SU-DHL-6 (cell line): ENCODE measurements at regions not wholly inside any gene's neighbourhood (a gene's known extent, or its start where the extent isn't known, plus 50 kb on each side); places are given as distances from the start of the nearest gene placed in this dataset.

Source experiments
- EZH2phosphoT487 ChIP-seq: fragments of 200-600 bp; sonication (generic), shearing (Covaris generic); conservative IDR thresholded peaks from 2 replicates; pipeline ENCODE4 v1.6.1; 2018; ENCODE audit warnings: mild to moderate bottlenecking, antibody characterized with exemption, low read length, moderate library complexity, mixed read lengths
- TF ChIP-seq, protein P1 (sequence below): fragments of 200-600 bp; sonication (generic); IDR thresholded peaks from one replicate; pipeline ENCODE4 v1.5.1; 2017; ENCODE audit warnings: antibody characterized with exemption, mild to moderate bottlenecking, low read length, moderate library complexity; ENCODE audit not compliant: insufficient read depth, poor library complexity, severe bottlenecking

DNA sequence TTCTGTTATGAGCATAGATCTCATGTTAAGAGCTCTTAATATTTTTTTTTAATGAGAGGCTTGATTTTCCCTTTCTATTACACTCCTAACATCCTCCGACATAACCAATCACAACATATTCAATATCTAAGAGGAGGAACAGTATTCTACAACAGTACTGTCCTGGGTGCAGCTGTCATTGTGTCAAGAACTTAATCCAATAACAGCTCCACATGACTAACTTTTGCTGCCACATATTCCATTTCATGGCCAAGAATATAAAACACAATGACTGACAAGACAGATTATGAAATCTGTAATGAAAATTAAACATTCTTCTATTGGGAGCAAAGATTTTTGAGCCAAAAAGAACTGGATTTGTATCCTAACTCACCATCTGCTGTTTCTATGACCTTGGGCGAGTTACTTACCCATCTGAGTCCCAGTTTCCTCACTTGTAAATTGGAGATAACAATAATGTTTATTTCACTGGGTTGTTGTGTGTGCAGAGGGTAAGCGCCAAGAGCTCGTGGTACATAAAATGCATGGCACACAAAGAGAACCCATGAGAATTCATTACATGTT, 405.6 kb downstream of the SPRY1 start:
- TF ChIP-seq, protein P1, sequence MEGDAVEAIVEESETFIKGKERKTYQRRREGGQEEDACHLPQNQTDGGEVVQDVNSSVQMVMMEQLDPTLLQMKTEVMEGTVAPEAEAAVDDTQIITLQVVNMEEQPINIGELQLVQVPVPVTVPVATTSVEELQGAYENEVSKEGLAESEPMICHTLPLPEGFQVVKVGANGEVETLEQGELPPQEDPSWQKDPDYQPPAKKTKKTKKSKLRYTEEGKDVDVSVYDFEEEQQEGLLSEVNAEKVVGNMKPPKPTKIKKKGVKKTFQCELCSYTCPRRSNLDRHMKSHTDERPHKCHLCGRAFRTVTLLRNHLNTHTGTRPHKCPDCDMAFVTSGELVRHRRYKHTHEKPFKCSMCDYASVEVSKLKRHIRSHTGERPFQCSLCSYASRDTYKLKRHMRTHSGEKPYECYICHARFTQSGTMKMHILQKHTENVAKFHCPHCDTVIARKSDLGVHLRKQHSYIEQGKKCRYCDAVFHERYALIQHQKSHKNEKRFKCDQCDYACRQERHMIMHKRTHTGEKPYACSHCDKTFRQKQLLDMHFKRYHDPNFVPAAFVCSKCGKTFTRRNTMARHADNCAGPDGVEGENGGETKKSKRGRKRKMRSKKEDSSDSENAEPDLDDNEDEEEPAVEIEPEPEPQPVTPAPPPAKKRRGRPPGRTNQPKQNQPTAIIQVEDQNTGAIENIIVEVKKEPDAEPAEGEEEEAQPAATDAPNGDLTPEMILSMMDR = no peak
- no peak for TF ChIP-seq EZH2phosphoT487
